SKM-1 treated with dmso at 0.1 percent for 144 hours (cell line): ENCODE measurements at regions not wholly inside any gene's neighbourhood (a gene's known extent, or its start where the extent isn't known, plus 50 kb on each side); places are given as distances from the start of the nearest gene placed in this dataset.
"Not testable (repeated sequence)": the region's sequence is repeated elsewhere in the genome, so short reads cannot be mapped to it uniquely, and the experiment has no call there.

Experiments
- DNase-seq: peaks from one replicate; lab custom pipeline; 2025; ENCODE audit not compliant: unreplicated experiment; lab: John Stamatoyannopoulos, UW

GRCh38 chr4:77438549-77438948, 167.1 kb upstream of the CXCL13 start:
- DNase-seq: no peak

GRCh38 chr4:77443941-77444340, 161.7 kb upstream of the CXCL13 start:
- DNase-seq: no peak

- no peak for DNase-seq
These were observed 159.8 kb upstream of the CXCL13 start for GRCh38 chr4:77445823-77446222.

- no peak for DNase-seq
These were observed 159.0 kb upstream of the CXCL13 start for GRCh38 chr4:77446601-77447000.

GRCh38 chr4:77449171-77449570, 156.4 kb upstream of the CXCL13 start:
- no peak for DNase-seq

GRCh38 chr4:77450006-77450405, 155.6 kb upstream of the CXCL13 start:
- DNase-seq: no peak

GRCh38 chr4:77451530-77451929, 154.1 kb upstream of the CXCL13 start:
- no peak for DNase-seq

- DNase-seq: not testable (repeated sequence)
These were observed 153.5 kb upstream of the CXCL13 start for GRCh38 chr4:77452117-77452516.

GRCh38 chr4:77453911-77454310, 151.7 kb upstream of the CXCL13 start:
- no peak for DNase-seq

GRCh38 chr4:77454858-77455257, 150.8 kb upstream of the CXCL13 start:
- no peak for DNase-seq

- DNase-seq: not testable (repeated sequence)
These were observed 141.5 kb upstream of the CXCL13 start for GRCh38 chr4:77464100-77464499.

- DNase-seq: no peak
These were observed 140.3 kb upstream of the CXCL13 start for GRCh38 chr4:77465271-77465670.

- no peak for DNase-seq
These were observed 139.2 kb upstream of the CXCL13 start for GRCh38 chr4:77466430-77466829.

GRCh38 chr4:77471821-77472495, 133.7 kb upstream of the CXCL13 start:
- DNase-seq: no peak

- DNase-seq: peak; percentile 24
These were observed 132.1 kb upstream of the CXCL13 start for GRCh38 chr4:77473509-77473908.

GRCh38 chr4:77481856-77482255, 123.8 kb upstream of the CXCL13 start:
- no peak for DNase-seq

- no peak for DNase-seq
These were observed 116.7 kb upstream of the CXCL13 start for GRCh38 chr4:77488882-77489281.

GRCh38 chr4:77493120-77493752, 112.4 kb upstream of the CXCL13 start:
- DNase-seq: no peak

GRCh38 chr4:77493829-77494551, 111.6 kb upstream of the CXCL13 start:
- no peak for DNase-seq

GRCh38 chr4:77496457-77496856, 109.2 kb upstream of the CXCL13 start:
- no peak for DNase-seq

GRCh38 chr4:77500801-77501200, 104.8 kb upstream of the CXCL13 start:
- no peak for DNase-seq

- no peak for DNase-seq
These were observed 104.4 kb upstream of the CXCL13 start for GRCh38 chr4:77501240-77501639.
